Adrenal gland (tissue), 5 donors: ENCODE measurements at regions not wholly inside any gene's neighbourhood (a gene's known extent, or its start where the extent isn't known, plus 50 kb on each side); places are given as distances from the start of the nearest gene placed in this dataset.

Experiments
- CTCF ChIP-seq, 6 experiments: fragments of 450-650 bp in 4 of 6; fragments of 200-600 bp in 2 of 6; sonication (generic) in 1 of 6; IDR thresholded peaks; 1 replicate in 5 of 6; 2 replicates in 1 of 6; pipeline versions ENCODE4 v1.5.1 to v1.8.0; 2016 to 2021; ENCODE audit warnings: antibody characterized with exemption in 6 of 6, mild to moderate bottlenecking in 2 of 6, moderate library complexity in 1 of 6
- POLR2A ChIP-seq, 2 donors: fragments of 450-650 bp; IDR thresholded peaks; one replicate each; pipeline ENCODE4 v1.6.1; 2017; ENCODE audit warnings: antibody characterized with exemption in 2 of 2, mild to moderate bottlenecking in 2 of 2, moderate library complexity in 1 of 2
- donor health status: DM: no; HTN: no; CAD: no.

GRCh38 chr9:124206391-124206790 is 51.4 kb upstream of the NEK6 start:
- TF ChIP-seq CTCF (IDR thresholded peaks at IDR 0.05) (no peak), POLR2A (IDR thresholded peaks at IDR 0.05) (no peak)
